SHP77 (cell line): ENCODE measurements at regions not wholly inside any gene's neighbourhood (a gene's known extent, or its start where the extent isn't known, plus 50 kb on each side); places are given as distances from the start of the nearest gene placed in this dataset.
"Not testable (repeated sequence)": the region's sequence is repeated elsewhere in the genome, so short reads cannot be mapped to it uniquely, and the experiment has no call there.

Experiments
- DNase-seq, 2 experiments: peaks; one replicate each; lab custom pipeline; 2025; lab: John Stamatoyannopoulos, UW

GRCh38 chr5:43926923-43927322, 323.9 kb downstream of the NNT start:
- no peak for DNase-seq

DNA sequence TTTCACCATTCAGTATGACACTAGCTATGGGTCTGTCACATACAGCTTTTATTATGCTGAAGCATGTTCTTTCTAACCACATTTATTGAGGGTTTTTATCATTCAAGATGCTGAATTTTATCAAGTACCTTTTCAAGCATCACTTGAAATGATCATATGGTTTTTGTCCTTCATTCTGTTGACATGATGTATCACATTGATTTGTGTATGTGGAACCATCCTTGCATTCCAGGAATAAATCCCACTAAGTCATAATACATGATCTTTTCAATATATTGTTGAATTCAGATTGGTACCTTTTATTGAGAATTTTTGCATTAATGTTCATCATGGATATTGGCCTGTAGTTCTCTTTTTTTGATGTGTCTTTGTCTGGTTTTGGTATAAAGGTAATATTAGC, 317.4 kb downstream of the NNT start:
- DNase-seq: no peak

- DNase-seq: no peak
These were observed 314.9 kb downstream of the NNT start for GRCh38 chr5:43917925-43918324.

GRCh38 chr5:43903129-43903528, 300.1 kb downstream of the NNT start:
- DNase-seq: no peak

- DNase-seq: no peak
These were observed 298.0 kb downstream of the NNT start for GRCh38 chr5:43900974-43901373.

- DNase-seq: no peak
These were observed 292.9 kb downstream of the NNT start for GRCh38 chr5:43895876-43896275.

GRCh38 chr5:43893951-43894684, 291.1 kb downstream of the NNT start:
- DNase-seq: no peak

- DNase-seq: no peak
These were observed 288.1 kb downstream of the NNT start for GRCh38 chr5:43891112-43891511.

GRCh38 chr5:43889233-43889632, 286.3 kb downstream of the NNT start:
- DNase-seq: no peak

- no peak for DNase-seq
These were observed 272.8 kb downstream of the NNT start for GRCh38 chr5:43875741-43876140.

- DNase-seq: no peak
These were observed 271.8 kb downstream of the NNT start for GRCh38 chr5:43874772-43875171.

- DNase-seq: no peak
These were observed 270.8 kb downstream of the NNT start for GRCh38 chr5:43873791-43874190.

DNA sequence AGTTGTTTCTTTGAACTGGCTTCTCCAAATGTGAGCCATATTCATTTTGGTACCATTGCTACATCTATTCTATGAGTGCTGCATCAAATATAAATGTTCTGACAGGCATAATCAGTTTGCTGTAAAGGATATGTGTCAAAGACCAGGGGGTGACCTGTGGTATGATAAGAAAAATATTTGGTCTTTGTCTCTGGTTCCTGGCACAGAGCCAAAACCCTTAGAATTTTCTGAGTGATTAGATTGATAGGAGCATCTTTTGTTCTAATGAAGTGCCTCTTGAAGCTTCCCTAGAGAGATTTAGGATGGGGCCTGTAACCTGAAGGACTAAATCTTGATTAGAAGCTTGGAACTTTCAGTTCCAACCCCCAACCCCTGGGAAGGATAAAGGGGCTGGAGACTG, 256.3 kb downstream of the NNT start:
- DNase-seq: no peak

DNA sequence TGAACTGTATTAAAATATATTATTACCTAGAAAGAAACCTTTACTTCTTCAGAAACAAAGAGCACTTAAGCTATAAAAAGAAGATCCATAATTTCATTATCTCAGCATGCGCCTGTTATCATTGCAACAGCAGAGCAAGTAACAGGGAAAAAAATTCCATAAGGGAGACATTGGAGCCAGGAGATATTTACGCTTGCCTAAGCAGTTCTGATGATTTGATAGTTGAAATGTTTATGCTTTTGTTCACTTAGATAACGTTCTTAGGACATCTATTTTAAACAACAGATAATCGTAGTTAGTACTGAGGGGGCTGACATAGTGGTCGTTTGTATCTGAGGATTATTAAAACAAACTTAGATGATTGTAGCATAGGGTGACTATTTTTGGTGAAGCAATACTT, 252.5 kb downstream of the NNT start:
- DNase-seq: no peak

GRCh38 chr5:43854697-43855292, 251.8 kb downstream of the NNT start:
- DNase-seq: no peak

DNA sequence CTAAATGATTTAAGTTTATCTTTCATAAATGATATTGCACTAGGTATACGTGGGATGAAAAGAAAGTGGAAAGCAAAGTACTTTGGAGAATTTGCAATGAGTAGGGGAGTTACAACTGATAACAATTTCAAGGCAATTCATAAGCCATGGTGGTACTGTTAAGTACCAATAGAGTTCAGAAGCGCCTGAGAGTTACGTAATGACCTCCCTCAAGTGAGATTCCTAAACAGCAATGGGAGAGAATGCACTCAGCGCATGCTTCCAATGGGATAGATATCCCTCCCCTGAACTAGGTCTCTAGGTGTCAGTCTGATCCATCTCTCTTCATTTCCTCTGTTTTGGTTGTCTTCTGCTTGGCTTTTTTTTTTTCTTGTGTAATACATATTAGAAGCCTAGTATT, 249.3 kb downstream of the NNT start:
- DNase-seq: no peak

DNA sequence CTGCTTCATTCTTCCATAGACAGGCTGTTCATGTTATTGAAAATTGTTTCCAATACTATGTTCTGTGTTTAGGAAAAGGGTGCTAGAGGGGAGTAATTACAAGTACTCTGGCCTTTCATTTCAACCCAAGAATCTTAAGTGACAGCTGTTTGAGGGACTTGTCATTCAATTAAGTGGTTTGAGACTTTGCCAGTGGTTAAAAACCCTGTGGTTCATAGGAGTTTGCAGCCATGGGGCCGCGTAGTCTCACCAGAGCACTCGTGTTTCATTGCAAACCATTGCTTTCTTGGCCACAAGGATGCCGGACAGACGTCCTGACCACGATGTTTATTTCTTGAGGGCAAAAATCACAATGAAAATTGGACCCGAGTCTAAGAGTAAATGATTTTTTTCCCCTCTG, 248.8 kb downstream of the NNT start:
- DNase-seq: no peak

DNA sequence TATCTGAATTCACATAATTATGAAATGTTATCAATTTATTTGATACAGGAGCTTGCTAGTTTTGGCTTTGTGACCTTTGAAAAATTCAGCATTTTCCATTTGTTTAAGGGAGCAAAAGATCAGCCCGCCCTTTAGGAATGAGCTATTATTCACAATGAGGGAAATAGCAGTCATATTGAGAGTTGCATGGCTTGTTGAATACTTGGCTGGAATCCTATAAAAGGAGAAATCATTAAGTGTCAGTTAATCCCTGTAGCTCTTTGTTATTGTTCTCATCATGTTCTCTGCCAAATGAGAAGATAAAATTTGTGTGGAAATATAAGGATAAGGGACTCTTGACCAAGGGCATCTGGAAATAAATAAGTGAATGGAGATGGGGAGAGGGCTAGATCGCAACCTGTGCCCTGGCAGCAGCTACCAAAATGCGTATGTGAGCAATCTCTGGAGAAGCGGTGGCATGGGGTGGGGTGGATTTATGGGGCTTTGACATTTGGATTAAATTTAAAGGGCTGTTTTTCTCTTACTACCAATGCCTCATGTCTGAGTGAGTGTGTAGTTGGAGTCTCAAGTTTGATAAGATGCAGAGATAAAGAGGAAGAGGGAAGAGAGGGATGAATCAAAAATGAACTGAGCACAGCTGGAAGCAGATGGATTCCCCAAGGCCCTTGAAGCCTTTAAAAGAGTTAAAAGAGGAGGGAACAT, 237.6 kb downstream of the NNT start:
- no peak for DNase-seq

DNA sequence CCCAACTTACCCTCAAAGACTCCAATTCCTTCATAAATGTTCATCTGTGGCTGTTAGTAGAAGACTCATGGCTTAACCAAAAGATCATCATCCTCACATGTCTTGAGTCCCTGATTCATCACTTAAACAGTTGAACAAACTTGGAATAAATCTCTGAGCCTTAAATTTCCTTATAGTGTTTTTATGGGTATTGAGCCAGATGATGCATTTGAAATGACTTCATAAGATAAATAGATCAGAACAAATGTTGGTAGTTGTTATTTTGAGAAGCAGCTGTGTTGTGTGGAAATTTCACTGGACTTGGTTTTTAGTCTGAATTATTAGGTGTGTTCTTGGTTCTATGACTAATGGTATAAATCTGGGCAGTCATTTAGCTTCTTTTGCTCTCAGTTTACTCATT, 236.2 kb downstream of the NNT start:
- no peak for DNase-seq

- no peak for DNase-seq
These were observed 235.0 kb downstream of the NNT start for GRCh38 chr5:43837996-43838395.

- no peak for DNase-seq
These were observed 234.1 kb downstream of the NNT start for GRCh38 chr5:43837091-43837490.

DNA sequence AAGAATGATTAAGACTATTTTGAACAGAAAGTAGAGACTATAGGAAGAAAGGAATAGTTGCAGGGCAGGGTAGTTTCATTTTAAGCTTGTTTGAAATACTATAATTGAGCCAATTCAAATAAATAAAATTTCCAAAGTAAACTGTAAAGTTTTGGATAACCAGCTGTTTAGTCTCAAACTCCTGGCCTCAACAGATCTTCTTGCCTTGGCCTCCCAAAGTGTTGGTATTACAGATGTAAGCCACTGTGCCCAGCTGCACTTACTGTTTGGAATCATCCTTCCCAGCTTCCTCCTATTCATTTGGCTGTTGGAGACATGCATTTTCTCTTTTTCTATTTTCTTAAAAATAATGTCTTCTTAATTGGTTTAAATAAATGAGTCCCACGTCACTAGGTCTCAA, 231.0 kb downstream of the NNT start:
- no peak for DNase-seq

- DNase-seq: not testable (repeated sequence)
These were observed 221.5 kb downstream of the NNT start for GRCh38 chr5:43824325-43824964.
